IMR-90 (cell line): ENCODE measurements at regions not wholly inside any gene's neighbourhood (a gene's known extent, or its start where the extent isn't known, plus 50 kb on each side); places are given as distances from the start of the nearest gene placed in this dataset.

ENCODE experiments used
- ATAC-seq: fragments of 200-7000 bp; cut with Tn5 transposase; 2 replicates; pipeline ENCODE4 v1.9.1; 2020; ENCODE audit warnings: low read depth, mild to moderate bottlenecking, moderate library complexity
- BruUV-seq: library from RNA; stranded (reverse); fragments of 400-500 nt; replicated peaks from 2 replicates; lab custom pipeline; 2021; lab: Mats Ljungman, UMichigan
- CTCF ChIA-PET: fragments of 300-600 bp; formaldehyde crosslinking; extraction: SDS; loops from one replicate; lab custom pipeline; 2021; ENCODE audit warnings: antibody characterized with exemption; lab: Yijun Ruan, JAX
- POLR2A ChIA-PET: fragments of 300-600 bp; sonication (Branson Sonifier 250); formaldehyde crosslinking; loops from one replicate; lab custom pipeline; 2022; ENCODE audit warnings: antibody characterized with exemption; ENCODE audit not compliant: unreplicated experiment; lab: Charles Lee
- DNase-seq: peaks from one replicate; pipeline ENCODE4 v3.0.0; 2013
- H2AFZ ChIP-seq: replicated peaks from 2 replicates; pipeline ENCODE3; 2013; ENCODE audit warnings: low read length, mild to moderate bottlenecking; ENCODE audit not compliant: poor library complexity
- H2AK5ac ChIP-seq: 2 replicates; pipeline ENCODE4 v1.6.1; 2013; ENCODE audit warnings: low read depth, low read length, inconsistent platforms
- H2AK9ac ChIP-seq: replicated peaks from 2 replicates; pipeline ENCODE3; 2013; ENCODE audit warnings: mild to moderate bottlenecking, low read depth, low read length, moderate library complexity; ENCODE audit not compliant: poor library complexity
- H2BK120ac ChIP-seq: 2 replicates; pipeline ENCODE4 v1.6.1; 2013; ENCODE audit warnings: low read depth, low read length, inconsistent platforms
- H2BK15ac ChIP-seq: 3 replicates; pipeline ENCODE4 v1.6.1; 2013; ENCODE audit warnings: low read depth, low read length, inconsistent platforms
- H2BK20ac ChIP-seq: 2 replicates; pipeline ENCODE4 v1.6.1; 2013; ENCODE audit warnings: low read depth, mild to moderate bottlenecking, inconsistent platforms, low read length, moderate library complexity
- H2BK5ac ChIP-seq: 2 replicates; pipeline ENCODE4 v1.6.1; 2013; ENCODE audit warnings: mild to moderate bottlenecking, low read depth, low read length, inconsistent platforms; ENCODE audit not compliant: poor library complexity, severe bottlenecking
- H3K14ac ChIP-seq: replicated peaks from 2 replicates; pipeline ENCODE4 v1.6.1; 2013; ENCODE audit warnings: low read depth, low read length, inconsistent platforms
- H3K18ac ChIP-seq: 2 replicates; pipeline ENCODE4 v1.6.1; 2013; ENCODE audit warnings: low read depth, low read length, control low read depth
- H3K23ac ChIP-seq: 2 replicates; pipeline ENCODE4 v1.6.1; 2013; ENCODE audit warnings: low read depth, low read length, inconsistent platforms
- H3K27ac ChIP-seq: 2 replicates; pipeline ENCODE4 v1.5.1; 2013; ENCODE audit warnings: mild to moderate bottlenecking, control low read depth, low read length; ENCODE audit not compliant: insufficient read depth
- H3K27me3 ChIP-seq: 2 replicates; pipeline ENCODE4 v1.6.1; 2013; ENCODE audit warnings: low read length; ENCODE audit not compliant: control insufficient read depth, insufficient read depth
- H3K36me3 ChIP-seq: 2 replicates; pipeline ENCODE4 v1.6.1; 2013; ENCODE audit warnings: low read length, mixed read lengths; ENCODE audit not compliant: control insufficient read depth, insufficient read depth
- H3K4ac ChIP-seq: 2 replicates; pipeline ENCODE4 v1.6.1; 2013; ENCODE audit warnings: low read depth, low read length, inconsistent platforms
- H3K4me1 ChIP-seq: 2 replicates; pipeline ENCODE4 v1.6.1; 2013; ENCODE audit warnings: low read length, mixed read lengths; ENCODE audit not compliant: control insufficient read depth, insufficient read depth
- H3K4me2 ChIP-seq: 2 replicates; pipeline ENCODE4 v1.6.1; 2013; ENCODE audit warnings: low read depth, mild to moderate bottlenecking, control low read depth, low read length, moderate library complexity
- H3K4me3 ChIP-seq: 2 replicates; pipeline ENCODE4 v1.5.1; 2013; ENCODE audit warnings: low read depth, mild to moderate bottlenecking, control low read depth, low read length, moderate library complexity; ENCODE audit not compliant: insufficient read depth
- H3K56ac ChIP-seq: 2 replicates; pipeline ENCODE4 v1.6.1; 2013; ENCODE audit warnings: low read length, inconsistent platforms; ENCODE audit not compliant: insufficient read depth; ENCODE audit errors: extremely low read depth
- H3K79me1 ChIP-seq, 2 experiments: 2 replicates each; pipeline ENCODE4 v1.6.1; 2013; ENCODE audit warnings: low read length in 2 of 2, inconsistent platforms in 1 of 2, low read depth in 1 of 2
- H3K9ac ChIP-seq: 2 replicates; pipeline ENCODE4 v1.6.1; 2013; ENCODE audit warnings: low read depth, low read length, control low read depth
- H3K9me1 ChIP-seq: 2 replicates; pipeline ENCODE4 v1.6.1; 2013; ENCODE audit warnings: low read length, inconsistent platforms; ENCODE audit not compliant: insufficient read depth
- H3K9me3 ChIP-seq: 2 replicates; pipeline ENCODE4 v1.6.1; 2013; ENCODE audit warnings: low read length; ENCODE audit not compliant: control insufficient read depth, insufficient read depth
- H4K20me1 ChIP-seq: 2 replicates; pipeline ENCODE4 v1.6.1; 2013; ENCODE audit warnings: low read length, inconsistent platforms; ENCODE audit not compliant: insufficient read depth
- H4K5ac ChIP-seq: 2 replicates; pipeline ENCODE4 v1.6.1; 2013; ENCODE audit warnings: mild to moderate bottlenecking, low read depth, low read length, control low read depth
- H4K8ac ChIP-seq, 2 experiments: 2 replicates each; pipeline ENCODE4 v1.6.1; 2013; ENCODE audit warnings: low read depth in 2 of 2, low read length in 2 of 2, control low read depth in 1 of 2, inconsistent platforms in 1 of 2
- H4K91ac ChIP-seq: 2 replicates; pipeline ENCODE4 v1.6.1; 2013; ENCODE audit warnings: low read depth, low read length, inconsistent platforms; ENCODE audit not compliant: insufficient read depth
- BHLHE40 ChIP-seq: fragments of 150-350 bp; IDR thresholded peaks from 2 replicates; pipeline ENCODE4 v1.6.1; 2016; ENCODE audit warnings: mild to moderate bottlenecking, low read depth, low read length
- CEBPB ChIP-seq: IDR thresholded peaks from 2 replicates; pipeline ENCODE4 v1.6.1; 2012; ENCODE audit warnings: low read depth, low read length, improper control_type of control experiment
- CHD1 ChIP-seq: IDR thresholded peaks from 2 replicates; pipeline ENCODE4 v1.6.1; 2012; ENCODE audit warnings: low read depth, low read length, improper control_type of control experiment
- ELK1 ChIP-seq: fragments of 150-350 bp; IDR thresholded peaks from 2 replicates; pipeline ENCODE4 v1.6.1; 2016; ENCODE audit warnings: low read depth, mild to moderate bottlenecking, low read length, moderate library complexity, borderline replicate concordance
- FOS ChIP-seq: fragments of 150-350 bp; IDR thresholded peaks from 2 replicates; pipeline ENCODE4 v1.6.1; 2016; ENCODE audit warnings: low read depth, low read length
- MAZ ChIP-seq: IDR thresholded peaks from 2 replicates; pipeline ENCODE4 v1.6.1; 2012; ENCODE audit warnings: low read depth, mild to moderate bottlenecking, low read length, improper control_type of control experiment, moderate library complexity, borderline replicate concordance
- MXI1 ChIP-seq: IDR thresholded peaks from 2 replicates; pipeline ENCODE4 v1.6.1; 2012; ENCODE audit warnings: low read depth, mild to moderate bottlenecking, low read length, moderate library complexity, borderline replicate concordance
- NFE2L2 ChIP-seq: fragments of 150-350 bp; IDR thresholded peaks from 2 replicates; pipeline ENCODE4 v1.6.1; 2016; ENCODE audit warnings: low read depth, mild to moderate bottlenecking, low read length
- POLR2A ChIP-seq: IDR thresholded peaks from 2 replicates; pipeline ENCODE4 v1.6.1; 2012; ENCODE audit warnings: mild to moderate bottlenecking, low read depth, low read length
- RAD21 ChIP-seq: IDR thresholded peaks from 2 replicates; pipeline ENCODE4 v1.6.1; 2012; ENCODE audit warnings: low read length, improper control_type of control experiment
- RCOR1 ChIP-seq: IDR thresholded peaks from 2 replicates; pipeline ENCODE4 v1.6.1; 2012; ENCODE audit warnings: mild to moderate bottlenecking, low read length, improper control_type of control experiment; ENCODE audit not compliant: insufficient replicate concordance
- RFX5 ChIP-seq: IDR thresholded peaks from 2 replicates; pipeline ENCODE4 v1.8.0; 2012; ENCODE audit warnings: low read depth, mild to moderate bottlenecking, low read length, moderate library complexity
- SMC3 ChIP-seq: fragments of 150-350 bp; IDR thresholded peaks from 2 replicates; pipeline ENCODE4 v1.6.1; 2016; ENCODE audit warnings: low read depth, mild to moderate bottlenecking, antibody characterized with exemption, low read length, moderate library complexity
- USF2 ChIP-seq: fragments of 150-350 bp; IDR thresholded peaks from 2 replicates; pipeline ENCODE4 v1.6.1; 2017; ENCODE audit warnings: mild to moderate bottlenecking, antibody characterized with exemption, low read length, low read depth
- WGBS, 2 experiments: methylation state at CpG; one replicate each; pipeline versions ENCODE4 v1.1.5 to v1.1.7; 2013; ENCODE audit warnings: missing lambda C conversion rate in 2 of 2; ENCODE audit not compliant: insufficient read length in 1 of 2; ENCODE audit errors: extremely low coverage in 2 of 2; 5-methylcytosine and 5-hydroxymethylcytosine counted together
- dilution Hi-C: fragments of 300-500 bp; cut with HindIII; formaldehyde crosslinking; loops from one replicate; pipeline ENCODE4 v1.14.3; 2018; ENCODE audit warnings: low sequenced_read_pairs; ENCODE audit not compliant: unreplicated experiment
- in situ Hi-C: fragments of 300-500 bp; cut with MboI; formaldehyde crosslinking; loops from 3 replicates; pipeline ENCODE4 v1.14.3; 2019; ENCODE audit warnings: low sequenced_read_pairs, inconsistent platforms, mixed read lengths
- intact Hi-C: fragments of 100-400 bp; cut with micrococcal nuclease; formaldehyde crosslinking; loops from 2 replicates; pipeline ENCODE4 v1.10.0; 2022

- WGBS, 2 experiments = no CpG with 5 or more reads among the region's 5 CpGs
- no peaks in the 10 kb centered on the region for H3K27me3 ChIP-seq
- H3K18ac ChIP-seq = no peak overlapping the region
- H2BK15ac ChIP-seq = no peak overlapping the region
- H4K91ac ChIP-seq = no peak overlapping the region
- H3K4me2 ChIP-seq = no peak overlapping the region
- H3K4me3 ChIP-seq = no peak overlapping the region
- H2AK5ac ChIP-seq = no peak overlapping the region
- no peak overlapping the region for H3K23ac ChIP-seq
- no peak overlapping the region for H2AFZ ChIP-seq
- in situ Hi-C loops = no loop called here
- ChIA-PET CTCF (no interaction called here), POLR2A (no interaction called here)
- TF ChIP-seq POLR2A (no peak), RFX5 (no peak), ELK1 (no peak), NFE2L2 (no peak), RCOR1 (no peak), MAZ (no peak), USF2 (no peak), CHD1 (no peak), BHLHE40 (no peak), MXI1 (no peak), RAD21 (no peak), SMC3 (no peak), FOS (no peak), CEBPB (no peak)
- H3K14ac ChIP-seq = no peak overlapping the region
- no peak overlapping the region for H2BK5ac ChIP-seq
- H4K8ac ChIP-seq = no peak overlapping the region
- dilution Hi-C loops = no loop called here
- no peak overlapping the region for H3K27ac ChIP-seq
- H3K79me1 ChIP-seq = no peaks in the 10 kb centered on the region
- intact Hi-C loops = no loop called here
- DNase-seq = no peak
- H3K4ac ChIP-seq = no peak overlapping the region
- no peaks in the 10 kb centered on the region for H4K20me1 ChIP-seq
- H3K56ac ChIP-seq = no peak overlapping the region
- no TSS peak for BruUV-seq
- no peaks in the 10 kb centered on the region for H3K4me1 ChIP-seq
- H2AK9ac ChIP-seq = no peak overlapping the region
- no peaks in the 10 kb centered on the region for H3K9me1 ChIP-seq
- no peak overlapping the region for H4K5ac ChIP-seq
- no peak for ATAC-seq
- H3K36me3 ChIP-seq = no peaks in the 10 kb centered on the region
- H2BK20ac ChIP-seq = no peak overlapping the region
- no peak overlapping the region for H2BK120ac ChIP-seq
- peaks cover 30% of the 10 kb centered on the region for H3K9me3 ChIP-seq
- H3K9ac ChIP-seq = no peak overlapping the region
Observed at GRCh38 chr5:3357291-3357690, 238.3 kb upstream of the IRX1 start.
